ENCODE measurements at regions not wholly inside any gene's neighbourhood (a gene's known extent, or its start where the extent isn't known, plus 50 kb on each side); places are given as distances from the start of the nearest gene placed in this dataset.

DNA sequence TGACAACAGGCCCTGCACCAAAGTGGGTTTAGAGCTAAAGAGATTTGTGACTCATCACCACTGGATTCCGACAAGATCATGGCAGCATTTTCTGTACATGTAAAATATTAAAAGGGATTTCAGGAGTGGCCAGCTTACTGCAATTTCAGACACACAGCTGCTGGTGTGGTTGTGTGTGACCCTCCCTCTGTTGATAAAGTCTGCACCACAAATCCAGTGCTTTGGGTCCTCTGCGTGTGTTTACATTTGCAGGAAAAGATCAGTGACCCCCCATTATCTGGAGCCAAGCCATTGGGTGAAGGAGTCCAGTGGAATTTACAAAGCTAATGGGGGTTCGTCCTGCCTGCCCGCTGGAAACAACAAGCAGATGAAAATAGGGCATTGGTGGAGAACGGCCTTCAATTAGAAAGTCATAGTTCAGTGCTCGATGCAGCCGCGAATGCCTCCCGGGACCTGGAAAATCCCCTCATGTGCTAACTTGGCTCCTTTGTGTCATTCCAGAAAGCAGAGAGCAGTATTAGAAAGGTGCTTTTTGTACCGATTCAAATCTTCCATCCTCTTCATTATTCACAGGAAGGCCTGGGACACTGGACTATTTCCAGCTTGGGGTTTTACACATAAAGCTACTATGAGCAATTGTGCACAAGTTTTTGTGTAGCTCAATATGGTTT, 188.5 kb upstream of the TMEM132C start:
- Histone ChIP-seq H3K79me2 (replicated peaks; ENCODE audit: insufficient read depth, low read length) (no peaks in the 10 kb centered on the region), H3K27ac (ENCODE audit: low read length) (no peak overlapping the region), H3K27me3 (ENCODE audit: insufficient read depth, low read depth, low read length) (no peaks in the 10 kb centered on the region), H3K4me3 (ENCODE audit: low read length) (no peak overlapping the region), H4K20me1 (ENCODE audit: insufficient read depth) (no peaks in the 10 kb centered on the region), H3K4me2 (ENCODE audit: low read length) (no peak overlapping the region), H3K9ac (ENCODE audit: low read length) (no peak overlapping the region), H3K9me2 (ENCODE audit: insufficient read depth, low read length) (no peaks in the 10 kb centered on the region), H3F3A (ENCODE audit: insufficient read depth, low read length, poor library complexity, severe bottlenecking) (no peaks in the 10 kb centered on the region), H3K9me3 (ENCODE audit: low read length) (peaks cover 11% of the 10 kb centered on the region), H2AFZ (ENCODE audit: low read depth, low read length) (no peak overlapping the region), H3K36me3 (ENCODE audit: insufficient read depth, low read length) (no peaks in the 10 kb centered on the region)
- TF ChIP-seq RAD21 (conservative IDR thresholded peaks at IDR 0.05) (no peak), EZH2 (IDR thresholded peaks at IDR 0.05; ENCODE audit: borderline replicate concordance, insufficient read depth, low read length, poor library complexity, severe bottlenecking) (no peak)

DNA sequence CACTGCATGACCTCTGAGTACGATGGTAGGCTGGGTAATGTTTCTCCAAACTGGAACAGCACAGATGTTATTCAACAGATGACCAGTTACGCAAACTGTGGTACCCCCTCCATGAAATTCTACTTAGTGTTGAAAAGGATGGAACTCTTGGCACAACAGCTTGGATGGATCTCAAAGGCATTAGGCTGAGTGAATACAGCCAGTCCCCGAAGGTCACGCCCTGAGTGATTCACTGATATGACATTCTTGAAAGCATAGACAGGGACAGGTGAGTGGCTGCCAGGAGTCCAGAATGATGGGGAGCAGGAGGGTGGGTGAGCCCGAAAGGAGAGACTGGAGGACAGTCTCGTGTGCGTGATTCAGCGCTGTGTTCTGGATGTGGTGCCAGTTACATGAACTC, 187.5 kb upstream of the TMEM132C start:
- H3K27me3 ChIP-seq (ENCODE audit: insufficient read depth, low read depth, low read length), result no peaks in the 10 kb centered on the region
- H3K4me3 ChIP-seq (ENCODE audit: low read length), result no peak overlapping the region
- no peaks in the 10 kb centered on the region for H3K79me2 ChIP-seq (replicated peaks; ENCODE audit: insufficient read depth, low read length)
- no peak overlapping the region for H2AFZ ChIP-seq (ENCODE audit: low read depth, low read length)
- H3K27ac ChIP-seq (ENCODE audit: low read length), result no peak overlapping the region
- no peaks in the 10 kb centered on the region for H3K36me3 ChIP-seq (ENCODE audit: insufficient read depth, low read length)
- H3K9ac ChIP-seq (ENCODE audit: low read length), result no peak overlapping the region
- no peaks in the 10 kb centered on the region for H4K20me1 ChIP-seq (ENCODE audit: insufficient read depth)
- no peak overlapping the region for H3K4me2 ChIP-seq (ENCODE audit: low read length)
- peaks cover 11% of the 10 kb centered on the region for H3K9me3 ChIP-seq (ENCODE audit: low read length)
- TF ChIP-seq, protein P1, sequence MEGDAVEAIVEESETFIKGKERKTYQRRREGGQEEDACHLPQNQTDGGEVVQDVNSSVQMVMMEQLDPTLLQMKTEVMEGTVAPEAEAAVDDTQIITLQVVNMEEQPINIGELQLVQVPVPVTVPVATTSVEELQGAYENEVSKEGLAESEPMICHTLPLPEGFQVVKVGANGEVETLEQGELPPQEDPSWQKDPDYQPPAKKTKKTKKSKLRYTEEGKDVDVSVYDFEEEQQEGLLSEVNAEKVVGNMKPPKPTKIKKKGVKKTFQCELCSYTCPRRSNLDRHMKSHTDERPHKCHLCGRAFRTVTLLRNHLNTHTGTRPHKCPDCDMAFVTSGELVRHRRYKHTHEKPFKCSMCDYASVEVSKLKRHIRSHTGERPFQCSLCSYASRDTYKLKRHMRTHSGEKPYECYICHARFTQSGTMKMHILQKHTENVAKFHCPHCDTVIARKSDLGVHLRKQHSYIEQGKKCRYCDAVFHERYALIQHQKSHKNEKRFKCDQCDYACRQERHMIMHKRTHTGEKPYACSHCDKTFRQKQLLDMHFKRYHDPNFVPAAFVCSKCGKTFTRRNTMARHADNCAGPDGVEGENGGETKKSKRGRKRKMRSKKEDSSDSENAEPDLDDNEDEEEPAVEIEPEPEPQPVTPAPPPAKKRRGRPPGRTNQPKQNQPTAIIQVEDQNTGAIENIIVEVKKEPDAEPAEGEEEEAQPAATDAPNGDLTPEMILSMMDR (IDR thresholded peaks at IDR 0.05; ENCODE audit: poor library complexity, severe bottlenecking), result no peak
- TF ChIP-seq, protein P2, sequence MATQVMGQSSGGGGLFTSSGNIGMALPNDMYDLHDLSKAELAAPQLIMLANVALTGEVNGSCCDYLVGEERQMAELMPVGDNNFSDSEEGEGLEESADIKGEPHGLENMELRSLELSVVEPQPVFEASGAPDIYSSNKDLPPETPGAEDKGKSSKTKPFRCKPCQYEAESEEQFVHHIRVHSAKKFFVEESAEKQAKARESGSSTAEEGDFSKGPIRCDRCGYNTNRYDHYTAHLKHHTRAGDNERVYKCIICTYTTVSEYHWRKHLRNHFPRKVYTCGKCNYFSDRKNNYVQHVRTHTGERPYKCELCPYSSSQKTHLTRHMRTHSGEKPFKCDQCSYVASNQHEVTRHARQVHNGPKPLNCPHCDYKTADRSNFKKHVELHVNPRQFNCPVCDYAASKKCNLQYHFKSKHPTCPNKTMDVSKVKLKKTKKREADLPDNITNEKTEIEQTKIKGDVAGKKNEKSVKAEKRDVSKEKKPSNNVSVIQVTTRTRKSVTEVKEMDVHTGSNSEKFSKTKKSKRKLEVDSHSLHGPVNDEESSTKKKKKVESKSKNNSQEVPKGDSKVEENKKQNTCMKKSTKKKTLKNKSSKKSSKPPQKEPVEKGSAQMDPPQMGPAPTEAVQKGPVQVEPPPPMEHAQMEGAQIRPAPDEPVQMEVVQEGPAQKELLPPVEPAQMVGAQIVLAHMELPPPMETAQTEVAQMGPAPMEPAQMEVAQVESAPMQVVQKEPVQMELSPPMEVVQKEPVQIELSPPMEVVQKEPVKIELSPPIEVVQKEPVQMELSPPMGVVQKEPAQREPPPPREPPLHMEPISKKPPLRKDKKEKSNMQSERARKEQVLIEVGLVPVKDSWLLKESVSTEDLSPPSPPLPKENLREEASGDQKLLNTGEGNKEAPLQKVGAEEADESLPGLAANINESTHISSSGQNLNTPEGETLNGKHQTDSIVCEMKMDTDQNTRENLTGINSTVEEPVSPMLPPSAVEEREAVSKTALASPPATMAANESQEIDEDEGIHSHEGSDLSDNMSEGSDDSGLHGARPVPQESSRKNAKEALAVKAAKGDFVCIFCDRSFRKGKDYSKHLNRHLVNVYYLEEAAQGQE (IDR thresholded peaks at IDR 0.05; ENCODE audit: borderline replicate concordance), result no peak
- no peak for TF ChIP-seq MXI1 (conservative IDR thresholded peaks at IDR 0.05; ENCODE audit: poor library complexity, severe bottlenecking)
- TF ChIP-seq EP300 (conservative IDR thresholded peaks at IDR 0.05; ENCODE audit: poor library complexity, severe bottlenecking), result no peak
- H3K9me2 ChIP-seq (ENCODE audit: insufficient read depth, low read length), result no peaks in the 10 kb centered on the region
- H3F3A ChIP-seq (ENCODE audit: insufficient read depth, low read length, poor library complexity, severe bottlenecking), result no peaks in the 10 kb centered on the region

DNA sequence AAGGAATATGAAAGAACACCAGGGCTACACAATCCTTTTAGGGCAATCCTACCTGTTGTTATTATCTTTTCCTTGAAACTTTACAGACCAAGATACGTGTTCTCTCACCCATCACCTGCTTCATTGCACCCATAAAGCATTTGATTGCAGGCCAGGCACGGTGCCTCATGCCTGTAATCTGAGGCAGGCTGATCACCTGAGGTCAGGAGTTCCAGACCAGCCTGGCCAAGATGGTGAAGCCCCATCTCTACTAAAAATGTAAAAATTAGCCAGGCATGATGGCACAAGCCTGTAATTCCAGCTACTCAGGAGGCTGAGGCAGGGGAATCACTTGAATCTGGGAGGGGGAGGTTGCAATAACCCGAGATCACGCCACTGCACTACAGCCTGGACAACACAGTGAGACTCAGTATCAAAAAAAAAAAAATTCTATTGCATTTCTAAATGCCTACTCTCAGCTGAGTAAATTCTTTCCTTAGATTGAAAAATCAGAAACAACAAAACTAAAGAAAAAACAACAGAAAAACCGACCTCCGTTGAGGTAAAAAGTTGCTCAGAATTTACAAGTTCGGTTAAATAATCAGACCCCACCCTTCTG, 183.7 kb upstream of the TMEM132C start:
- no peak overlapping the region for H3K9ac ChIP-seq (ENCODE audit: low read length)
- no peaks in the 10 kb centered on the region for H3K79me2 ChIP-seq (replicated peaks; ENCODE audit: insufficient read depth, low read length)

More for the DNA sequence above, 183.7 kb upstream of the TMEM132C start:
- H3K36me3 ChIP-seq (ENCODE audit: insufficient read depth, low read length), result no peaks in the 10 kb centered on the region
- H3F3A ChIP-seq (ENCODE audit: insufficient read depth, low read length, poor library complexity, severe bottlenecking), result no peaks in the 10 kb centered on the region
- no peak overlapping the region for H2AFZ ChIP-seq (ENCODE audit: low read depth, low read length)
- no peak overlapping the region for H3K27ac ChIP-seq (ENCODE audit: low read length)
- H4K20me1 ChIP-seq (ENCODE audit: insufficient read depth), result no peaks in the 10 kb centered on the region
- H3K9me3 ChIP-seq (ENCODE audit: low read length), result no peaks in the 10 kb centered on the region
- no peak overlapping the region for H3K4me2 ChIP-seq (ENCODE audit: low read length)
- H3K4me3 ChIP-seq (ENCODE audit: low read length), result no peak overlapping the region
- no peaks in the 10 kb centered on the region for H3K27me3 ChIP-seq (ENCODE audit: insufficient read depth, low read depth, low read length)
- TF ChIP-seq SMC3 (conservative IDR thresholded peaks at IDR 0.05; ENCODE audit: poor library complexity) (no peak), RAD21 (conservative IDR thresholded peaks at IDR 0.05) (no peak), MXI1 (conservative IDR thresholded peaks at IDR 0.05; ENCODE audit: poor library complexity, severe bottlenecking) (no peak), TAF1 (IDR thresholded peaks at IDR 0.05; ENCODE audit: low read depth) (no peak), EP300 (conservative IDR thresholded peaks at IDR 0.05; ENCODE audit: poor library complexity, severe bottlenecking) (no peak), EZH2 (IDR thresholded peaks at IDR 0.05; ENCODE audit: borderline replicate concordance, insufficient read depth, low read length, poor library complexity, severe bottlenecking) (no peak), POLR2AphosphoS5 (IDR thresholded peaks at IDR 0.05) (no peak)
- TF ChIP-seq, protein P1 (IDR thresholded peaks at IDR 0.05; ENCODE audit: poor library complexity, severe bottlenecking), result no peak
- TF ChIP-seq, protein P2 (IDR thresholded peaks at IDR 0.05; ENCODE audit: borderline replicate concordance), result no peak
- H3K9me2 ChIP-seq (ENCODE audit: insufficient read depth, low read length), result no peaks in the 10 kb centered on the region
